ENCODE measurements at regions not wholly inside any gene's neighbourhood (a gene's known extent, or its start where the extent isn't known, plus 50 kb on each side); places are given as distances from the start of the nearest gene placed in this dataset.
"Not testable (repeated sequence)": the region's sequence is repeated elsewhere in the genome, so short reads cannot be mapped to it uniquely, and the experiment has no call there.

DNA sequence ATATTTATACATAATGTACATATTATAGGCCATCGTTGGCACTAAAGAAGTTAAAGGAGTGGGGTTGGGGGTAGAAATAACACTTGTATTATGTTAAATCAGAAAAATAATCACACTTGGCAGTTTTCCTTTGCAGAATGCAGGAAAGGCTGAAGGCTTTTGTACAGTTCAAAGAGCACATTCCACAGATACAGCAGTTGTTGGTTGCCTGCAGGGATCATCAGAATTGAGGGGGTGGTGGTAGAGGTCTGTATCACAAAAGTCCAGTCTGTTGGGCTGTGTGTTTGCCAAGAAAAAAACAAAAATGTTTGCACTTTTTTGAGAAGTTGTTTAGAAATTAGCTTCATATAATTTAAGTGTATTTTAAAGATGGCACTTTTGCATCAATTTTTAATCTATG, 231.8 kb upstream of the FOXP2 start:
- Histone ChIP-seq H3K4me3 (no peak overlapping the region), H3K9me3 (no peaks in the 10 kb centered on the region), H3K36me3 (no peaks in the 10 kb centered on the region), H3K27ac (no peak overlapping the region), H3K4me1 (ENCODE audit: control insufficient read depth in 1 of 2, low read depth in 2 of 2) (no peaks in the 10 kb centered on the region), H3K27me3 (replicated peaks; ENCODE audit: insufficient read depth) (no peaks in the 10 kb centered on the region)
- ATAC-seq (ENCODE audit: insufficient number of reproducible peaks, low FRiP score, low read depth) (no peak), DNase-seq (ENCODE audit: low spot score) (no peak)
- TF ChIP-seq CTCF (IDR thresholded peaks at IDR 0.05): no peak

- ATAC-seq (ENCODE audit: insufficient number of reproducible peaks, low FRiP score, low read depth) (no peak), DNase-seq (ENCODE audit: low spot score) (no peak)
These were observed 233.3 kb upstream of the FOXP2 start for GRCh38 chr7:114181280-114181679.

GRCh38 chr7:114180556-114181266, 233.9 kb upstream of the FOXP2 start:
- ATAC-seq (ENCODE audit: insufficient number of reproducible peaks, low FRiP score, low read depth): no peak

More at GRCh38 chr7:114181280-114181679, 233.3 kb upstream of the FOXP2 start:
- Histone ChIP-seq H3K4me3 (no peak overlapping the region), H3K27ac (no peak overlapping the region), H3K9me3 (no peaks in the 10 kb centered on the region), H3K36me3 (no peaks in the 10 kb centered on the region), H3K4me1 (ENCODE audit: control insufficient read depth in 1 of 2, low read depth in 2 of 2) (no peaks in the 10 kb centered on the region), H3K27me3 (replicated peaks; ENCODE audit: insufficient read depth) (no peaks in the 10 kb centered on the region)
- no peak for TF ChIP-seq CTCF (IDR thresholded peaks at IDR 0.05)

GRCh38 chr7:114175125-114175524, 239.5 kb upstream of the FOXP2 start:
- H3K36me3 ChIP-seq: no peaks in the 10 kb centered on the region
- DNase-seq (ENCODE audit: low spot score): no peak
- no peak overlapping the region for H3K4me3 ChIP-seq
- H3K4me1 ChIP-seq (ENCODE audit: control insufficient read depth in 1 of 2, low read depth in 2 of 2): no peaks in the 10 kb centered on the region
- no peaks in the 10 kb centered on the region for H3K9me3 ChIP-seq
- no peaks in the 10 kb centered on the region for H3K27me3 ChIP-seq (replicated peaks; ENCODE audit: insufficient read depth)
- no peak for TF ChIP-seq CTCF (IDR thresholded peaks at IDR 0.05)
- no peak overlapping the region for H3K27ac ChIP-seq
- no peak for ATAC-seq (ENCODE audit: insufficient number of reproducible peaks, low FRiP score, low read depth)

More at GRCh38 chr7:114180556-114181266, 233.9 kb upstream of the FOXP2 start:
- Histone ChIP-seq H3K9me3 (no peaks in the 10 kb centered on the region), H3K4me3 (no peak overlapping the region), H3K4me1 (ENCODE audit: control insufficient read depth in 1 of 2, low read depth in 2 of 2) (no peaks in the 10 kb centered on the region), H3K36me3 (no peaks in the 10 kb centered on the region), H3K27me3 (replicated peaks; ENCODE audit: insufficient read depth) (no peaks in the 10 kb centered on the region), H3K27ac (no peak overlapping the region)
- no peak for DNase-seq (ENCODE audit: low spot score)
- no peak for TF ChIP-seq CTCF (IDR thresholded peaks at IDR 0.05)

DNA sequence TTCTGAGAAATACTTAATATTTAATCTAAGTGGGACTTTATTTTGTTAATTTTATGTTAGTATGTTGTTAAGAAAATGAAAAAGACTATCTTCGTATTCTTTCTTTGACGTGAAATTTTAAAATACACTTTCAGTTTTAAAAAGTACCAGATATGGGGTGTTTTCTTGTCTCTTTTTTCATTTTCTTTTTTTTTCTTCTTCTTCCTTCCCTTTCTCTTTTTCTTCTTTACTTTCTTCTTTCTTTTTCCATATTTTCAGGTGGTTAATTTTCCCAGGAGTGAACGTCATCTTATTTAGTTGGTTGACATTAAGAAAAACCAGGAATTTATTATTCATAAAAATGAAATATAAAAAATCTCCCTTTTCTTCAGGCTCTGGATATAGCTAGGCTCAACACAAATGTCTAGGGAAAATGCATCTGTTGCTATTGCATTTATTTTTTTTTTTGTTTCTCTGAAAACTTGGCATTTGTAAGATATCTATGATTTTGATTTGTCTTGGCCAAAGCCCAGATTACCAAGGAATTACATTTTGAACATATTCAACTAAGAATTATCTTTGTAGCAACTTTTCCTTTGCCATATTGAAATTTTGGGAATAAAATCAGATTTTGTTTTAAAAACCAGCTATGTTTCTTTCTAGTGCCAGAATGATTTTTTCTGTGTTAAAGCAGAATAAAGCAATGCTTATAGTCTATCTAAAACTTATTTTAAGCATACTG, 241.3 kb upstream of the FOXP2 start:
- TF ChIP-seq CTCF (IDR thresholded peaks at IDR 0.05): no peak
- Histone ChIP-seq H3K27me3 (replicated peaks; ENCODE audit: insufficient read depth) (no peaks in the 10 kb centered on the region), H3K4me1 (ENCODE audit: control insufficient read depth in 1 of 2, low read depth in 2 of 2) (no peaks in the 10 kb centered on the region), H3K9me3 (no peaks in the 10 kb centered on the region), H3K27ac (no peak overlapping the region), H3K36me3 (no peaks in the 10 kb centered on the region), H3K4me3 (no peak overlapping the region)
- no peak for ATAC-seq (ENCODE audit: insufficient number of reproducible peaks, low FRiP score, low read depth)
- DNase-seq (ENCODE audit: low spot score): no peak

- ATAC-seq (ENCODE audit: insufficient number of reproducible peaks, low FRiP score, low read depth); H3K4me3 ChIP-seq: not testable (repeated sequence)
These were observed 245.2 kb upstream of the FOXP2 start for GRCh38 chr7:114169389-114169788.

More at GRCh38 chr7:114169389-114169788, 245.2 kb upstream of the FOXP2 start:
- H3K36me3 ChIP-seq; H3K4me1 ChIP-seq (ENCODE audit: control insufficient read depth in 1 of 2, low read depth in 2 of 2); H3K27ac ChIP-seq; H3K27me3 ChIP-seq (replicated peaks; ENCODE audit: insufficient read depth); DNase-seq (ENCODE audit: low spot score); H3K9me3 ChIP-seq: not testable (repeated sequence)
